NCI-H345 (cell line): ENCODE measurements at regions not wholly inside any gene's neighbourhood (a gene's known extent, or its start where the extent isn't known, plus 50 kb on each side); places are given as distances from the start of the nearest gene placed in this dataset.

Experiments used
- DNase-seq: peaks from one replicate; lab custom pipeline; 2025; lab: John Stamatoyannopoulos, UW

- DNase-seq = peak; percentile 9
These were observed 118.4 kb upstream of the WDR17 start for GRCh38 chr4:175947117-175947722.

GRCh38 chr4:175951794-175952193, 113.8 kb upstream of the WDR17 start:
- DNase-seq = no peak

GRCh38 chr4:175953116-175953515, 112.5 kb upstream of the WDR17 start:
- DNase-seq = no peak

GRCh38 chr4:175953960-175954521, 111.6 kb upstream of the WDR17 start:
- no peak for DNase-seq

GRCh38 chr4:175954685-175955084, 111.0 kb upstream of the WDR17 start:
- no peak for DNase-seq

- no peak for DNase-seq
These were observed 104.0 kb upstream of the WDR17 start for GRCh38 chr4:175961604-175962003.

- no peak for DNase-seq
These were observed 95.6 kb upstream of the WDR17 start for GRCh38 chr4:175970072-175970471.

GRCh38 chr4:175970724-175971123, 94.9 kb upstream of the WDR17 start:
- no peak for DNase-seq

- no peak for DNase-seq
These were observed 94.1 kb upstream of the WDR17 start for GRCh38 chr4:175971388-175972179.

GRCh38 chr4:175973027-175973923, 92.4 kb upstream of the WDR17 start:
- no peak for DNase-seq

- DNase-seq = no peak
These were observed 82.0 kb upstream of the WDR17 start for GRCh38 chr4:175983636-175984035.

- no peak for DNase-seq
These were observed 79.0 kb upstream of the WDR17 start for GRCh38 chr4:175986668-175987067.

GRCh38 chr4:175988511-175988910, 77.1 kb upstream of the WDR17 start:
- DNase-seq = no peak

- DNase-seq = no peak
These were observed 69.4 kb upstream of the WDR17 start for GRCh38 chr4:175996206-175996605.

GRCh38 chr4:175997291-175997690, 68.3 kb upstream of the WDR17 start:
- no peak for DNase-seq

GRCh38 chr4:175998782-175999181, 66.9 kb upstream of the WDR17 start:
- no peak for DNase-seq

- no peak for DNase-seq
These were observed 65.7 kb upstream of the WDR17 start for GRCh38 chr4:175999944-176000343.

- DNase-seq = no peak
These were observed 64.3 kb upstream of the WDR17 start for GRCh38 chr4:176001151-176002006.

GRCh38 chr4:176002007-176002613, 63.5 kb upstream of the WDR17 start:
- DNase-seq = peak; percentile 26

GRCh38 chr4:176005766-176006165, 59.9 kb upstream of the WDR17 start:
- no peak for DNase-seq

GRCh38 chr4:176009254-176009653, 56.4 kb upstream of the WDR17 start:
- DNase-seq = no peak
